ENCODE measurements at regions not wholly inside any gene's neighbourhood (a gene's known extent, or its start where the extent isn't known, plus 50 kb on each side); places are given as distances from the start of the nearest gene placed in this dataset.

DNA sequence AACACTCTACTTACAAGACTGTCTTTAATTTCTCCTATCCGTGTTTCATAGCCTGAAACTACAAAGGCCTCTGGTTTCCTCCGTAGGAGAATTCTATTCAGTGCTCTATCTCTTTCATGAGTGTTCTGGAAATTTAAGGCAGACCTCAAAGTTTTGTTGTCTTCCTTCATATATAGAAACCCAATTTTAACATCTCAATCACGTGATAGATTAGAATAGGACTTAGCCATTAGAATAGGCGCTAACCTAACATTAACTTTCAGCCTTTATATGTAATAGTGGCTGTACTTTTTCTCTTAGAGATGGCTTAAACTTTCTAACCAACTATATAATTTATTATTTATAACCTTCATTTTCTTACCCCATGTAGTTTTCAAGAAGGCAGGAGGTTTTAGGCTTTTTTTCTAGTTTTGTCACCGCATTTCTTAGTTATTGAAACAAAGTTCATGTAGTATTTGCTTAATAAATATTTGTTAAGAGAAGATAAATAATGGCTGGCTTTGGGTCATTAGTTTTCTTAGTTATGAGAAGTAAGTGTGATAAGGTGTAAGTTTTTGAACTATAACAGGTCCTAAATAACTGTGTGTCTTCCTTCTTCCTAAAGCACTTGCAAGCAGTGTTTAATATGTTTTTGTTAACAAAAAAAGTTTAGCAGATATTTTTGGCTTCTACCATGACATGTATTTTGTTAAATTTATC, 1504.6 kb upstream of the ADGRL3 start:
- Histone ChIP-seq H2BK5ac (ENCODE audit: insufficient read length, low read length) (no peak overlapping the region), H4K20me1 (ENCODE audit: control insufficient read depth, insufficient read depth, insufficient read length) (no peaks in the 10 kb centered on the region), H3K27me3 (ENCODE audit: insufficient read depth, low read length) (no peaks in the 10 kb centered on the region), H3K14ac (ENCODE audit: insufficient read depth, low read length) (no peak overlapping the region), H4K8ac (replicated peaks; ENCODE audit: insufficient read length, low read depth, low read length) (no peak overlapping the region), H3K56ac (ENCODE audit: insufficient read length, low read depth, low read length) (no peak overlapping the region), H4K5ac (ENCODE audit: insufficient read length, low read depth, low read length) (no peak overlapping the region), H2BK20ac (ENCODE audit: low read depth, low read length, poor library complexity, severe bottlenecking) (no peak overlapping the region), H3K9me3 (ENCODE audit: control insufficient read depth, low read depth, low read length) (no peaks in the 10 kb centered on the region), H3K4me2 (ENCODE audit: insufficient read depth, insufficient read length, low read length) (no peak overlapping the region), H2BK12ac (ENCODE audit: insufficient read length, low read depth, low read length) (no peak overlapping the region), H3K79me2 (ENCODE audit: insufficient read depth, low read length) (no peaks in the 10 kb centered on the region), H2BK15ac (ENCODE audit: low read depth, low read length) (no peak overlapping the region), H3K4me1 (ENCODE audit: insufficient read depth, low read length) (no peaks in the 10 kb centered on the region), H2AK5ac (ENCODE audit: insufficient read length, low read length) (no peak overlapping the region), H2AFZ (ENCODE audit: low read length) (no peak overlapping the region), H3K23ac (ENCODE audit: insufficient read length, low read depth, low read length) (no peak overlapping the region), H3K27ac (ENCODE audit: insufficient read length, low read depth, low read length) (no peak overlapping the region), H4K91ac (ENCODE audit: insufficient read length, low read depth, low read length) (no peak overlapping the region), H3K79me1 (ENCODE audit: insufficient read depth, low read depth, low read length, poor library complexity, severe bottlenecking) (no peaks in the 10 kb centered on the region), H3K9ac (ENCODE audit: extremely low read depth, insufficient read length, low read length) (no peak overlapping the region), H3K4ac (ENCODE audit: low read depth, low read length) (no peak overlapping the region), H3K23me2 (ENCODE audit: insufficient read length, low read depth, low read length, poor library complexity, severe bottlenecking) (no peaks in the 10 kb centered on the region), H3T11ph (ENCODE audit: low read length) (no peak overlapping the region), H3K18ac (ENCODE audit: insufficient read length, low read depth, low read length) (no peak overlapping the region), H2BK120ac (ENCODE audit: low read depth, low read length, poor library complexity, severe bottlenecking) (no peak overlapping the region)
- H3K4me3 Mint-ChIP-seq: no peak overlapping the region
- H3K9me3 Mint-ChIP-seq: no peaks in the 10 kb centered on the region
- WGBS (ENCODE audit: extremely low coverage, insufficient read length, low lambda C conversion rate): no CpG with 5 or more reads among the region's 5 CpGs
- H3K27ac Mint-ChIP-seq: no peak overlapping the region
- TF ChIP-seq, protein P1, sequence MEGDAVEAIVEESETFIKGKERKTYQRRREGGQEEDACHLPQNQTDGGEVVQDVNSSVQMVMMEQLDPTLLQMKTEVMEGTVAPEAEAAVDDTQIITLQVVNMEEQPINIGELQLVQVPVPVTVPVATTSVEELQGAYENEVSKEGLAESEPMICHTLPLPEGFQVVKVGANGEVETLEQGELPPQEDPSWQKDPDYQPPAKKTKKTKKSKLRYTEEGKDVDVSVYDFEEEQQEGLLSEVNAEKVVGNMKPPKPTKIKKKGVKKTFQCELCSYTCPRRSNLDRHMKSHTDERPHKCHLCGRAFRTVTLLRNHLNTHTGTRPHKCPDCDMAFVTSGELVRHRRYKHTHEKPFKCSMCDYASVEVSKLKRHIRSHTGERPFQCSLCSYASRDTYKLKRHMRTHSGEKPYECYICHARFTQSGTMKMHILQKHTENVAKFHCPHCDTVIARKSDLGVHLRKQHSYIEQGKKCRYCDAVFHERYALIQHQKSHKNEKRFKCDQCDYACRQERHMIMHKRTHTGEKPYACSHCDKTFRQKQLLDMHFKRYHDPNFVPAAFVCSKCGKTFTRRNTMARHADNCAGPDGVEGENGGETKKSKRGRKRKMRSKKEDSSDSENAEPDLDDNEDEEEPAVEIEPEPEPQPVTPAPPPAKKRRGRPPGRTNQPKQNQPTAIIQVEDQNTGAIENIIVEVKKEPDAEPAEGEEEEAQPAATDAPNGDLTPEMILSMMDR (conservative IDR thresholded peaks at IDR 0.05): no peak
- no peaks in the 10 kb centered on the region for H3K27me3 Mint-ChIP-seq (ENCODE audit: low read depth)
- no peaks in the 10 kb centered on the region for H3K36me3 Mint-ChIP-seq (ENCODE audit: insufficient read depth in 1 of 3, low read depth in 3 of 3)
- no peaks in the 10 kb centered on the region for H3K4me1 Mint-ChIP-seq
- no peak for DNase-seq

Data from H9 (cell line).